ENCODE measurements at regions not wholly inside any gene's neighbourhood (a gene's known extent, or its start where the extent isn't known, plus 50 kb on each side); places are given as distances from the start of the nearest gene placed in this dataset.

DNA sequence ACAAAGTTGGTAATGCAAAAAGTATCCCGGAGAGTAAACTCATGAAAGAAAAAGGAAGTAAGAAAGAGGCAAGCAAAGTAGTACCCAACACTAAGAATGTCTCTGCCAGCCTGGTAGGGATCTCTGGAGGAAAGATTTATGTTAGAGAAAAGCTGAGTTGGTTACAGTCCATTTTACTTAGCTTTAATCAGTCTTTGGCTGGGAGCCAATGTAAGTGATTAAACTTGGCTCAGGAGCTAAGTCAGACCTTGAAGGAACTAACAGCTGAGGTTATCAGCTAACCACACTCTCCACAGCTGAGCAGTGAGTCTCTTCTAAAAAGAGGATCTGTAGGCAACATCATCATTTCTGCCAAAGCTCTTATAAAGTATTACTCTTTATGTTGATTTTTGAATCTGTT lies 148.0 kb downstream of the ANKRD7 start:
- TF ChIP-seq, protein P1, sequence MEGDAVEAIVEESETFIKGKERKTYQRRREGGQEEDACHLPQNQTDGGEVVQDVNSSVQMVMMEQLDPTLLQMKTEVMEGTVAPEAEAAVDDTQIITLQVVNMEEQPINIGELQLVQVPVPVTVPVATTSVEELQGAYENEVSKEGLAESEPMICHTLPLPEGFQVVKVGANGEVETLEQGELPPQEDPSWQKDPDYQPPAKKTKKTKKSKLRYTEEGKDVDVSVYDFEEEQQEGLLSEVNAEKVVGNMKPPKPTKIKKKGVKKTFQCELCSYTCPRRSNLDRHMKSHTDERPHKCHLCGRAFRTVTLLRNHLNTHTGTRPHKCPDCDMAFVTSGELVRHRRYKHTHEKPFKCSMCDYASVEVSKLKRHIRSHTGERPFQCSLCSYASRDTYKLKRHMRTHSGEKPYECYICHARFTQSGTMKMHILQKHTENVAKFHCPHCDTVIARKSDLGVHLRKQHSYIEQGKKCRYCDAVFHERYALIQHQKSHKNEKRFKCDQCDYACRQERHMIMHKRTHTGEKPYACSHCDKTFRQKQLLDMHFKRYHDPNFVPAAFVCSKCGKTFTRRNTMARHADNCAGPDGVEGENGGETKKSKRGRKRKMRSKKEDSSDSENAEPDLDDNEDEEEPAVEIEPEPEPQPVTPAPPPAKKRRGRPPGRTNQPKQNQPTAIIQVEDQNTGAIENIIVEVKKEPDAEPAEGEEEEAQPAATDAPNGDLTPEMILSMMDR (conservative IDR thresholded peaks at IDR 0.05; ENCODE audit: low read depth in 2 of 2) = no peak
- no peak for TF ChIP-seq POLR2AphosphoS5 (IDR thresholded peaks at IDR 0.05; ENCODE audit: low read depth)
- TF ChIP-seq NANOG (IDR thresholded peaks at IDR 0.05; ENCODE audit: borderline replicate concordance) = no peak
- TF ChIP-seq EZH2phosphoT487 (IDR thresholded peaks at IDR 0.05; ENCODE audit: unreplicated experiment) = no peak
- TF ChIP-seq, protein P2, sequence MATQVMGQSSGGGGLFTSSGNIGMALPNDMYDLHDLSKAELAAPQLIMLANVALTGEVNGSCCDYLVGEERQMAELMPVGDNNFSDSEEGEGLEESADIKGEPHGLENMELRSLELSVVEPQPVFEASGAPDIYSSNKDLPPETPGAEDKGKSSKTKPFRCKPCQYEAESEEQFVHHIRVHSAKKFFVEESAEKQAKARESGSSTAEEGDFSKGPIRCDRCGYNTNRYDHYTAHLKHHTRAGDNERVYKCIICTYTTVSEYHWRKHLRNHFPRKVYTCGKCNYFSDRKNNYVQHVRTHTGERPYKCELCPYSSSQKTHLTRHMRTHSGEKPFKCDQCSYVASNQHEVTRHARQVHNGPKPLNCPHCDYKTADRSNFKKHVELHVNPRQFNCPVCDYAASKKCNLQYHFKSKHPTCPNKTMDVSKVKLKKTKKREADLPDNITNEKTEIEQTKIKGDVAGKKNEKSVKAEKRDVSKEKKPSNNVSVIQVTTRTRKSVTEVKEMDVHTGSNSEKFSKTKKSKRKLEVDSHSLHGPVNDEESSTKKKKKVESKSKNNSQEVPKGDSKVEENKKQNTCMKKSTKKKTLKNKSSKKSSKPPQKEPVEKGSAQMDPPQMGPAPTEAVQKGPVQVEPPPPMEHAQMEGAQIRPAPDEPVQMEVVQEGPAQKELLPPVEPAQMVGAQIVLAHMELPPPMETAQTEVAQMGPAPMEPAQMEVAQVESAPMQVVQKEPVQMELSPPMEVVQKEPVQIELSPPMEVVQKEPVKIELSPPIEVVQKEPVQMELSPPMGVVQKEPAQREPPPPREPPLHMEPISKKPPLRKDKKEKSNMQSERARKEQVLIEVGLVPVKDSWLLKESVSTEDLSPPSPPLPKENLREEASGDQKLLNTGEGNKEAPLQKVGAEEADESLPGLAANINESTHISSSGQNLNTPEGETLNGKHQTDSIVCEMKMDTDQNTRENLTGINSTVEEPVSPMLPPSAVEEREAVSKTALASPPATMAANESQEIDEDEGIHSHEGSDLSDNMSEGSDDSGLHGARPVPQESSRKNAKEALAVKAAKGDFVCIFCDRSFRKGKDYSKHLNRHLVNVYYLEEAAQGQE (IDR thresholded peaks at IDR 0.05; ENCODE audit: unreplicated experiment) = no peak
- TF ChIP-seq, protein P3, sequence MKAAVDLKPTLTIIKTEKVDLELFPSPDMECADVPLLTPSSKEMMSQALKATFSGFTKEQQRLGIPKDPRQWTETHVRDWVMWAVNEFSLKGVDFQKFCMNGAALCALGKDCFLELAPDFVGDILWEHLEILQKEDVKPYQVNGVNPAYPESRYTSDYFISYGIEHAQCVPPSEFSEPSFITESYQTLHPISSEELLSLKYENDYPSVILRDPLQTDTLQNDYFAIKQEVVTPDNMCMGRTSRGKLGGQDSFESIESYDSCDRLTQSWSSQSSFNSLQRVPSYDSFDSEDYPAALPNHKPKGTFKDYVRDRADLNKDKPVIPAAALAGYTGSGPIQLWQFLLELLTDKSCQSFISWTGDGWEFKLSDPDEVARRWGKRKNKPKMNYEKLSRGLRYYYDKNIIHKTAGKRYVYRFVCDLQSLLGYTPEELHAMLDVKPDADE (IDR thresholded peaks at IDR 0.05) = no peak
- TF ChIP-seq EZH2 (IDR thresholded peaks at IDR 0.05; ENCODE audit: low read depth, unreplicated experiment) = no peak

All from GM23338 (cell line).